ENCODE measurements at regions not wholly inside any gene's neighbourhood (a gene's known extent, or its start where the extent isn't known, plus 50 kb on each side); places are given as distances from the start of the nearest gene placed in this dataset.

GRCh38 chr5:142515036-142515435 is 170.9 kb downstream of the FGF1 start:
- no peak for TF ChIP-seq CTCF (IDR thresholded peaks at IDR 0.05)
- TF ChIP-seq POLR2A (IDR thresholded peaks at IDR 0.05): no peak

Data from heart left ventricle (tissue), 13 donors.